COLO668 (cell line): ENCODE measurements at regions not wholly inside any gene's neighbourhood (a gene's known extent, or its start where the extent isn't known, plus 50 kb on each side); places are given as distances from the start of the nearest gene placed in this dataset.
"Not testable (repeated sequence)": the region's sequence is repeated elsewhere in the genome, so short reads cannot be mapped to it uniquely, and the experiment has no call there.

Experiments used
- DNase-seq: peaks from one replicate; lab custom pipeline; 2025; ENCODE audit not compliant: unreplicated experiment; lab: John Stamatoyannopoulos, UW

GRCh38 chr14:76698631-76699030, 62.6 kb upstream of the VASH1 start:
- no peak for DNase-seq

GRCh38 chr14:76699209-76699938, 61.9 kb upstream of the VASH1 start:
- DNase-seq, result no peak

GRCh38 chr14:76699939-76700590, 61.2 kb upstream of the VASH1 start:
- no peak for DNase-seq

GRCh38 chr14:76701436-76701835, 59.8 kb upstream of the VASH1 start:
- DNase-seq, result no peak

GRCh38 chr14:76701981-76702380, 59.3 kb upstream of the VASH1 start:
- no peak for DNase-seq

GRCh38 chr14:76705214-76705613, 56.1 kb upstream of the VASH1 start:
- DNase-seq, result no peak

GRCh38 chr14:76706207-76706606, 55.1 kb upstream of the VASH1 start:
- not testable (repeated sequence) for DNase-seq

- DNase-seq, result no peak
Measured at GRCh38 chr14:76706811-76707210, 54.5 kb upstream of the VASH1 start.

GRCh38 chr14:76708028-76708427, 53.2 kb upstream of the VASH1 start:
- DNase-seq, result no peak

GRCh38 chr14:76708771-76709170, 52.5 kb upstream of the VASH1 start:
- no peak for DNase-seq

GRCh38 chr14:76710056-76711010, 50.9 kb upstream of the VASH1 start:
- DNase-seq, result peak; percentile 51
